SK-N-SH (cell line): ENCODE measurements at regions not wholly inside any gene's neighbourhood (a gene's known extent, or its start where the extent isn't known, plus 50 kb on each side); places are given as distances from the start of the nearest gene placed in this dataset.

Experiments used
- CTCF ChIA-PET: fragments of 300-600, 350-600 bp; formaldehyde crosslinking; extraction: SDS; loops from one replicate; lab custom pipeline; 2021; lab: Yijun Ruan, JAX
- POLR2A ChIA-PET: fragments of 350-600 bp; sonication (Branson Sonifier 250); formaldehyde crosslinking; extraction: SDS; loops from one replicate; lab custom pipeline; 2020; ENCODE audit warnings: antibody characterized with exemption, inconsistent platforms; lab: Yijun Ruan, JAX
- DNase-seq: peaks from one replicate; pipeline ENCODE4 v3.0.0; 2012
- H2AFZ ChIP-seq: fragments of 200-600 bp; sonication (generic); 2 replicates; pipeline ENCODE4 v1.8.1; 2016; ENCODE audit warnings: antibody characterized with exemption, mild to moderate bottlenecking, low read depth
- H3F3A ChIP-seq: fragments of 200-600 bp; sonication (generic); replicated peaks from 2 replicates; pipeline ENCODE3; 2016; ENCODE audit warnings: antibody characterized with exemption, mild to moderate bottlenecking; ENCODE audit not compliant: insufficient read depth
- H3K27ac ChIP-seq, 2 experiments: fragments of 200-500 bp in 1 of 2; fragments of 200-600 bp in 1 of 2; sonication (Bioruptor generic) in 1 of 2; sonication (generic), shearing (Covaris generic) in 1 of 2; 2 replicates each; pipeline versions ENCODE4 v1.5.1 to v1.6.1; 2014 to 2016; ENCODE audit warnings: low read depth in 2 of 2, inconsistent platforms in 1 of 2, low read length in 1 of 2, mild to moderate bottlenecking in 1 of 2, mixed read lengths in 1 of 2
- H3K27me3 ChIP-seq: fragments of 200-600 bp; sonication (generic), shearing (Covaris generic); 2 replicates; pipeline ENCODE4 v1.6.1; 2016; ENCODE audit warnings: mixed run types; ENCODE audit not compliant: insufficient read depth
- H3K36me3 ChIP-seq, 2 experiments: fragments of 200-500 bp in 1 of 2; fragments of 200-600 bp in 1 of 2; sonication (Bioruptor generic) in 1 of 2; sonication (generic) in 1 of 2; replicated peaks in 1 of 2; 2 replicates each; pipeline versions ENCODE3 to v1.5.1; 2014 to 2016; ENCODE audit warnings: low read length in 1 of 2, mild to moderate bottlenecking in 1 of 2; ENCODE audit not compliant: insufficient read depth in 2 of 2, control insufficient read depth in 1 of 2
- H3K4me1 ChIP-seq, 2 experiments: fragments of 200-500 bp in 1 of 2; fragments of 200-600 bp in 1 of 2; sonication (Bioruptor generic) in 1 of 2; sonication (generic), shearing (Covaris generic) in 1 of 2; 2 replicates each; pipeline versions ENCODE4 v1.5.1 to v1.6.1; 2014 to 2016; ENCODE audit warnings: low read depth in 1 of 2, low read length in 1 of 2, mixed run types in 1 of 2; ENCODE audit not compliant: insufficient read depth in 2 of 2, control insufficient read depth in 1 of 2
- H3K4me2 ChIP-seq: fragments of 200-600 bp; sonication (generic), shearing (Covaris generic); 2 replicates; pipeline ENCODE4 v1.6.1; 2017; ENCODE audit warnings: mixed run types
- H3K4me3 ChIP-seq, 2 experiments: fragments of 200-500 bp in 1 of 2; fragments of 200-600 bp in 1 of 2; sonication (Bioruptor generic) in 1 of 2; sonication (generic), shearing (Covaris generic) in 1 of 2; 2 replicates each; pipeline versions ENCODE4 v1.5.1 to v1.8.1; 2014 to 2016; ENCODE audit warnings: low read depth in 2 of 2, inconsistent platforms in 1 of 2, low read length in 1 of 2, mild to moderate bottlenecking in 1 of 2, mixed read lengths in 1 of 2, moderate library complexity in 1 of 2
- H3K79me2 ChIP-seq: fragments of 200-600 bp; sonication (generic); 2 replicates; pipeline ENCODE4 v1.8.1; 2017; ENCODE audit warnings: mild to moderate bottlenecking; ENCODE audit not compliant: insufficient read depth
- H3K9ac ChIP-seq: fragments of 200-600 bp; sonication (generic); 2 replicates; pipeline ENCODE4 v1.6.1; 2017; ENCODE audit warnings: mixed run types
- H3K9me2 ChIP-seq: fragments of 200-600 bp; sonication (generic); 2 replicates; pipeline ENCODE4 v1.6.1; 2017; ENCODE audit warnings: mixed run types
- H3K9me3 ChIP-seq: fragments of 200-600 bp; sonication (generic); 2 replicates; pipeline ENCODE4 v1.6.1; 2017; ENCODE audit warnings: mixed run types, mild to moderate bottlenecking, moderate library complexity
- H4K20me1 ChIP-seq: fragments of 200-600 bp; sonication (generic); 2 replicates; pipeline ENCODE4 v1.6.1; 2017; ENCODE audit warnings: mild to moderate bottlenecking, mixed run types; ENCODE audit not compliant: insufficient read depth
- CTCF ChIP-seq: fragments of 200-600 bp; sonication (generic); IDR thresholded peaks from 2 replicates; pipeline ENCODE4 v1.6.1; 2017; ENCODE audit warnings: antibody characterized with exemption, mild to moderate bottlenecking, moderate library complexity
- EP300 ChIP-seq, 2 experiments: IDR thresholded peaks; 2 replicates each; pipeline versions ENCODE4 v1.4.0 to v1.6.1; 2012; ENCODE audit warnings: borderline replicate concordance in 1 of 2, low read depth in 1 of 2, low read length in 1 of 2
- FOSL2 ChIP-seq: IDR thresholded peaks from 2 replicates; pipeline ENCODE4 v1.4.0; 2012; ENCODE audit warnings: low read depth, mild to moderate bottlenecking, moderate library complexity, borderline replicate concordance
- GATA2 ChIP-seq: sonication (generic); formaldehyde crosslinking; IDR thresholded peaks from 2 replicates; pipeline ENCODE4 v1.5.0; 2020; ENCODE audit warnings: mild to moderate bottlenecking, missing genetic modification reagents
- IRF3 ChIP-seq: fragments of 150-350 bp; IDR thresholded peaks from 2 replicates; pipeline ENCODE4 v1.6.1; 2016; ENCODE audit warnings: mild to moderate bottlenecking, low read depth, low read length
- JUND ChIP-seq: IDR thresholded peaks from 2 replicates; pipeline ENCODE4 v1.4.0; 2012
- NRF1 ChIP-seq: IDR thresholded peaks from 2 replicates; pipeline ENCODE4 v1.6.1; 2012; ENCODE audit warnings: low read depth, mild to moderate bottlenecking, low read length
- POLR2AphosphoS5 ChIP-seq: IDR thresholded peaks from 2 replicates; pipeline ENCODE4 v1.6.1; 2012; ENCODE audit warnings: low read depth, low read length
- RAD21 ChIP-seq: IDR thresholded peaks from 2 replicates; pipeline ENCODE4 v1.6.1; 2012; ENCODE audit warnings: mild to moderate bottlenecking, low read length
- REST ChIP-seq: IDR thresholded peaks from 2 replicates; pipeline ENCODE4 v1.6.1; 2012; ENCODE audit warnings: mild to moderate bottlenecking, low read depth, low read length, moderate library complexity
- RXRA ChIP-seq: IDR thresholded peaks from 2 replicates; pipeline ENCODE4 v1.4.0; 2012; ENCODE audit warnings: low read depth, mild to moderate bottlenecking, borderline replicate concordance
- SMC3 ChIP-seq: IDR thresholded peaks from 2 replicates; pipeline ENCODE4 v1.6.1; 2012; ENCODE audit warnings: low read depth, low read length, improper control_type of control experiment
- TEAD4 ChIP-seq: IDR thresholded peaks from 2 replicates; pipeline ENCODE4 v1.4.0; 2012; ENCODE audit warnings: mild to moderate bottlenecking, borderline replicate concordance; ENCODE audit not compliant: insufficient read depth
- YY1 ChIP-seq: IDR thresholded peaks from 2 replicates; pipeline ENCODE4 v1.4.0; 2012; ENCODE audit warnings: low read depth, mild to moderate bottlenecking
- WGBS: methylation state at CpG from one replicate; pipeline ENCODE4 v1.1.6; 2017; ENCODE audit warnings: low lambda C conversion rate; 5-methylcytosine and 5-hydroxymethylcytosine counted together
- TF ChIP-seq, protein P1 (sequence below): IDR thresholded peaks from 2 replicates; pipeline ENCODE4 v1.4.0; 2012; ENCODE audit warnings: low read depth

GRCh38 chr4:31045151-31045550 lies 325.0 kb downstream of the PCDH7 start (continued):
- TF ChIP-seq RAD21 (no peak), TEAD4 (no peak), NRF1 (no peak), POLR2AphosphoS5 (no peak), REST (no peak), JUND (no peak), FOSL2 (no peak)

DNA sequence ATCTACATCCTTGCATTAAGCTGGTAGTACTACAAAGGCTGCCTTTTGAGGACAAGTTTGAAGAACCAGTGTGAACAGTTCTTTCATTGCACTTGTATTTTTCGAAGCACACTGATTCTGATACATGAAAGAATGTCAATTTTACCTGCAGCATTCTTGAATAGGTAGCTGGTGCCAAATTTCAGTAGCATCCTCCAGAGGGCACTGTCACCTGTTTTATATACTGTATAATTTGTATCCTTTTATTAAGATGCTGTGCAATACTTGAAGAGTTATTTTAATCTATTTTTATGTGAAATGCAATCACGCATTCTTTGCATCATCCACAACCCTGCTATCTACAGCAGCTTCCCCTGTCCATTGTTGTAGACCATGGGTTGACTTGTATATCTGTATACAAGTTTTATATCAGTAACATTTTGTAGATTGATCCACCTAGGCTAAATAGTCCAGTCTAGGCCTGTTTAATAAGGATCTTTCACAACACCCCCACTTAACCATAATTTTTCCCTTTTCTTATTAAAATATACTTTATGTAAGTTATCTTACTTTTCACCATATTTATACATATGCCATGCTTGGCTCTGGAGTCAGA lies 325.7 kb downstream of the PCDH7 start:
- Histone ChIP-seq H3K9me3 (no peaks in the 10 kb centered on the region), H3K4me2 (no peak overlapping the region), H3K79me2 (no peaks in the 10 kb centered on the region), H2AFZ (no peak overlapping the region), H3K4me1 (no peaks in the 10 kb centered on the region), H3K27ac (no peak overlapping the region), H3K27me3 (no peaks in the 10 kb centered on the region), H3K36me3 (no peaks in the 10 kb centered on the region), H3F3A (no peaks in the 10 kb centered on the region), H4K20me1 (no peaks in the 10 kb centered on the region), H3K9ac (no peak overlapping the region), H3K9me2 (no peaks in the 10 kb centered on the region), H3K4me3 (no peak overlapping the region)
- peak; percentile 62 for TF ChIP-seq CTCF
- TF ChIP-seq RXRA = no peak
- TF ChIP-seq, protein P1, sequence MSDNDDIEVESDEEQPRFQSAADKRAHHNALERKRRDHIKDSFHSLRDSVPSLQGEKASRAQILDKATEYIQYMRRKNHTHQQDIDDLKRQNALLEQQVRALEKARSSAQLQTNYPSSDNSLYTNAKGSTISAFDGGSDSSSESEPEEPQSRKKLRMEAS = no peak
- peak; percentile 66 for TF ChIP-seq RAD21
- TF ChIP-seq SMC3 = peak; percentile 25
- TF ChIP-seq IRF3 = no peak
- TF ChIP-seq EP300 (IDR thresholded peaks at IDR 0.05; ENCODE audit: borderline replicate concordance in 1 of 2, low read depth in 1 of 2, low read length in 1 of 2) = no peak
- no peak for TF ChIP-seq GATA2 (CRISPR knock-in tag)
- no peak for TF ChIP-seq FOSL2
- TF ChIP-seq JUND = no peak
- TF ChIP-seq YY1 = no peak
- no peak for DNase-seq
- CTCF ChIA-PET = interaction anchor here (0.5 to 2.8 kb wide), 34 partner anchors 9 to 1874 kb away, joined by 3 to 16 read pairs (median 4); no protein-coding TSS in a partner anchor
- 12% methylated on average over 2 of the region's 2 CpGs for WGBS
- POLR2A ChIA-PET = no interaction called here
